MCF 10A (cell line): ENCODE measurements at regions not wholly inside any gene's neighbourhood (a gene's known extent, or its start where the extent isn't known, plus 50 kb on each side); places are given as distances from the start of the nearest gene placed in this dataset.

Experiments
- BruUV-seq: library from RNA; stranded (reverse); fragments of 400-500 nt; replicated peaks from 2 replicates; lab custom pipeline; 2021; lab: Mats Ljungman, UMichigan
- CTCF ChIA-PET: fragments of 300-600 bp; sonication (Branson Sonifier 250); formaldehyde crosslinking; extraction: SDS; loops from one replicate; lab custom pipeline; 2021; ENCODE audit warnings: antibody characterized with exemption, inconsistent platforms; lab: Yijun Ruan, JAX
- POLR2A ChIA-PET: fragments of 300-600, 350-650 bp; sonication (Branson Sonifier 250); formaldehyde crosslinking; extraction: SDS; loops from one replicate; lab custom pipeline; 2020; ENCODE audit warnings: antibody characterized with exemption, inconsistent platforms; lab: Yijun Ruan, JAX
- DNase-seq: peaks from one replicate; pipeline ENCODE4 v3.0.0-alpha.2; 2018; ENCODE audit not compliant: unreplicated experiment
- H3K27ac Mint-ChIP-seq: one replicate; pipeline ENCODE4 v1.8.0; 2022; ENCODE audit warnings: mild to moderate bottlenecking, low read depth, mixed read lengths; ENCODE audit not compliant: unreplicated experiment
- H3K27me3 Mint-ChIP-seq: one replicate; pipeline ENCODE4 v1.8.0; 2022; ENCODE audit warnings: mixed read lengths; ENCODE audit not compliant: insufficient read depth, unreplicated experiment
- H3K36me3 Mint-ChIP-seq: one replicate; pipeline ENCODE4 v1.8.0; 2022; ENCODE audit warnings: mild to moderate bottlenecking, moderate library complexity, mixed read lengths; ENCODE audit not compliant: insufficient read depth, unreplicated experiment
- H3K4me1 Mint-ChIP-seq: one replicate; pipeline ENCODE4 v1.8.0; 2022; ENCODE audit warnings: mixed read lengths; ENCODE audit not compliant: insufficient read depth, unreplicated experiment
- H3K4me3 Mint-ChIP-seq: one replicate; pipeline ENCODE4 v1.8.0; 2022; ENCODE audit warnings: mild to moderate bottlenecking, moderate library complexity, mixed read lengths; ENCODE audit not compliant: unreplicated experiment
- H3K9me3 Mint-ChIP-seq: one replicate; pipeline ENCODE4 v1.8.0; 2022; ENCODE audit warnings: mixed read lengths; ENCODE audit not compliant: unreplicated experiment
- intact Hi-C: fragments of 100-400 bp; cut with micrococcal nuclease; formaldehyde crosslinking; loops from 2 replicates; pipeline ENCODE4 v1.14.1; 2022
- TF ChIP-seq, protein P1 (sequence below): fragments of 200-600 bp; IDR thresholded peaks from one replicate; pipeline ENCODE4 v1.8.0; 2022; ENCODE audit warnings: antibody characterized with exemption, mild to moderate bottlenecking; ENCODE audit not compliant: unreplicated experiment

DNA sequence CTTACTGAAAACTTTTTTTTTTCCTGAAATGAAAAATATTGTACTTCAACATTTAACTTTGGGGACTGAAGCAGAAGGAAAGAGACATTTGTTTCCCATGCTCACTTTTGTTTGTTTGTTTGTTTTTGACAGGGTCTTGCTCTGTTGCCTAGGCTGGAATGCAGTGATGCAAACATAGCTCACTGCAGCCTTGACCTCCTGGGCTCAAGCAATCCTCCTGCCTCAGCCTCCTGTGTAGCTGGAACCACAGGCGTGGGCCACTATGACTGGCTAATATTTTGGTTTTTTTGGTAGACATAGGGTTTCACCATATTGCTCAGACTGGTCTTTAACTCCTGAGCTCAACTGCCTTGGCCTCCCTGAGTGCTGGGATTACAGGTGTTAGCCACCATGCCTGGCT is 70.9 kb upstream of the SPTBN1 start:
- Mint-ChIP-seq H3K9me3 (no peaks in the 10 kb centered on the region), H3K4me3 (no peak overlapping the region), H3K4me1 (no peaks in the 10 kb centered on the region), H3K27ac (no peak overlapping the region), H3K36me3 (no peaks in the 10 kb centered on the region), H3K27me3 (no peaks in the 10 kb centered on the region)
- TF ChIP-seq, protein P1, sequence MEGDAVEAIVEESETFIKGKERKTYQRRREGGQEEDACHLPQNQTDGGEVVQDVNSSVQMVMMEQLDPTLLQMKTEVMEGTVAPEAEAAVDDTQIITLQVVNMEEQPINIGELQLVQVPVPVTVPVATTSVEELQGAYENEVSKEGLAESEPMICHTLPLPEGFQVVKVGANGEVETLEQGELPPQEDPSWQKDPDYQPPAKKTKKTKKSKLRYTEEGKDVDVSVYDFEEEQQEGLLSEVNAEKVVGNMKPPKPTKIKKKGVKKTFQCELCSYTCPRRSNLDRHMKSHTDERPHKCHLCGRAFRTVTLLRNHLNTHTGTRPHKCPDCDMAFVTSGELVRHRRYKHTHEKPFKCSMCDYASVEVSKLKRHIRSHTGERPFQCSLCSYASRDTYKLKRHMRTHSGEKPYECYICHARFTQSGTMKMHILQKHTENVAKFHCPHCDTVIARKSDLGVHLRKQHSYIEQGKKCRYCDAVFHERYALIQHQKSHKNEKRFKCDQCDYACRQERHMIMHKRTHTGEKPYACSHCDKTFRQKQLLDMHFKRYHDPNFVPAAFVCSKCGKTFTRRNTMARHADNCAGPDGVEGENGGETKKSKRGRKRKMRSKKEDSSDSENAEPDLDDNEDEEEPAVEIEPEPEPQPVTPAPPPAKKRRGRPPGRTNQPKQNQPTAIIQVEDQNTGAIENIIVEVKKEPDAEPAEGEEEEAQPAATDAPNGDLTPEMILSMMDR: no peak
- no TSS peak for BruUV-seq
- no peak for DNase-seq
- CTCF ChIA-PET: interaction anchor here (0.6 kb wide), 1 partner anchor 128 kb away, joined by 3 read pairs; no protein-coding TSS in a partner anchor
- intact Hi-C loops: no loop called here
- POLR2A ChIA-PET: no interaction called here

DNA sequence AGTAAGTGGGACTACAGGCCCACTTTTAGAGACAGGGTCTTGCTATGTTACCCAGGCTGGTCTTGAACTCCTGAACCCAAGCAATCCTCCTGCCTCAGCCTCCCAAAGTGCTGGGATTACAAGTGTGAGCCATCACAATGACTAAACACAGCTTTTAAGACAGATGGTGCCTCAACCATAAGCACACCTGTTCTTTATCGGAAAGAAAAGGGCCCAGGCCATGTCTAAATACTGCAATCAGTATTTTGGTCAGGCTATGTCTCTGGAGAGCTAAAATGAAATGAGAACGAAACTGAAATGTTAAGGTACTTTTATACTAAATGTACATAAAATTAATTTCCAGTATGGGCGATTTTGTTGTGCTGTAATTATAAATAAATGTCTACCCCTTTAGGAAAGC is 69.5 kb upstream of the SPTBN1 start:
- BruUV-seq: no TSS peak
- no peaks in the 10 kb centered on the region for H3K9me3 Mint-ChIP-seq
- CTCF ChIA-PET: no interaction called here

GRCh38 chr2:54387059-54387991 is 68.8 kb upstream of the SPTBN1 start:
- CTCF ChIA-PET: no interaction called here
- no TSS peak for BruUV-seq
- DNase-seq: no peak
- Mint-ChIP-seq H3K27ac (no peak overlapping the region), H3K4me1 (no peaks in the 10 kb centered on the region), H3K9me3 (no peaks in the 10 kb centered on the region), H3K27me3 (no peaks in the 10 kb centered on the region), H3K36me3 (no peaks in the 10 kb centered on the region), H3K4me3 (no peak overlapping the region)
- intact Hi-C loops: no loop called here
- POLR2A ChIA-PET: no interaction called here
- TF ChIP-seq, protein P1: no peak

More for the DNA sequence above, 69.5 kb upstream of the SPTBN1 start:
- TF ChIP-seq, protein P1: no peak
- Mint-ChIP-seq H3K27ac (no peak overlapping the region), H3K4me3 (no peak overlapping the region), H3K27me3 (no peaks in the 10 kb centered on the region), H3K36me3 (no peaks in the 10 kb centered on the region), H3K4me1 (no peaks in the 10 kb centered on the region)
- intact Hi-C loops: no loop called here
- POLR2A ChIA-PET: no interaction called here
- DNase-seq: no peak

DNA sequence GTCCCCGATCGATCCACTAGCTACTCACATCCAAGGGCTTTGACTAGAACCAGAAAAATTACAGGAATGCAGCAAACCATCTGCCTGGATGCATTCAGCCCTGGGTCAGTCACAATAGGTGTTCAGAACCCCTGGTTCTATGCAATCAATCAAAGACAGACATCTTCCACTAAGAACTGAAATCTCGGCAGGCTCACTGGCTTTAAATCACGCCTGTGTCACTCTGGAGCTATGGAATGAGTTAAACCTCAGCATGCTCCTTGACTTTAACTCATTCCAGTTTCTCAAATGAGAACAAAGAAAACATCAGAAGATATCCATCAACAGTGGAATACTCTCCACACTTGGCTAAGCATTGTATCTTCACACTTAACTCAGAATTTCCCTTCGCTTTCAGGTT is 68.1 kb upstream of the SPTBN1 start:
- TF ChIP-seq, protein P1: no peak
- Mint-ChIP-seq H3K27ac (no peak overlapping the region), H3K4me1 (no peaks in the 10 kb centered on the region), H3K36me3 (no peaks in the 10 kb centered on the region), H3K9me3 (no peaks in the 10 kb centered on the region), H3K4me3 (no peak overlapping the region), H3K27me3 (no peaks in the 10 kb centered on the region)
- intact Hi-C loops: no loop called here
- no TSS peak for BruUV-seq
- CTCF ChIA-PET: no interaction called here
- DNase-seq: no peak
- POLR2A ChIA-PET: no interaction called here
